ENCODE measurements at regions not wholly inside any gene's neighbourhood (a gene's known extent, or its start where the extent isn't known, plus 50 kb on each side); places are given as distances from the start of the nearest gene placed in this dataset.
"Not testable (repeated sequence)": the region's sequence is repeated elsewhere in the genome, so short reads cannot be mapped to it uniquely, and the experiment has no call there.

GRCh38 chr11:67804435-67805252, 130.2 kb upstream of the ALDH3B2 start:
- not testable (repeated sequence) for H3K27me3 ChIP-seq (ENCODE audit: control insufficient read depth, insufficient read depth, low read length); H3K36me3 ChIP-seq (ENCODE audit: control insufficient read depth, insufficient read depth, low read length); H3K9me3 ChIP-seq (ENCODE audit: control insufficient read depth, insufficient read depth, low read length); H3K4me1 ChIP-seq (ENCODE audit: control insufficient read depth, insufficient read depth, low read length)
- H3K27ac ChIP-seq (ENCODE audit: low read depth, low read length) = peak overlapping the region; percentile 56
- peak overlapping the region; percentile 66 for H3K4me3 ChIP-seq (ENCODE audit: low read depth, low read length)
- peak overlapping the region; percentile 23; the same call in 1 of the 2 replicates for H3K9ac ChIP-seq (ENCODE audit: low read depth, low read length)

GRCh38 chr11:67803519-67803918, 129.1 kb upstream of the ALDH3B2 start:
- H3K9ac ChIP-seq (ENCODE audit: low read depth, low read length); H3K27me3 ChIP-seq (ENCODE audit: control insufficient read depth, insufficient read depth, low read length); H3K4me1 ChIP-seq (ENCODE audit: control insufficient read depth, insufficient read depth, low read length); H3K27ac ChIP-seq (ENCODE audit: low read depth, low read length); H3K9me3 ChIP-seq (ENCODE audit: control insufficient read depth, insufficient read depth, low read length); H3K36me3 ChIP-seq (ENCODE audit: control insufficient read depth, insufficient read depth, low read length); H3K4me3 ChIP-seq (ENCODE audit: low read depth, low read length): not testable (repeated sequence)

- H3K4me3 ChIP-seq (ENCODE audit: low read depth, low read length); H3K27me3 ChIP-seq (ENCODE audit: control insufficient read depth, insufficient read depth, low read length); H3K9me3 ChIP-seq (ENCODE audit: control insufficient read depth, insufficient read depth, low read length); H3K9ac ChIP-seq (ENCODE audit: low read depth, low read length); H3K27ac ChIP-seq (ENCODE audit: low read depth, low read length); H3K4me1 ChIP-seq (ENCODE audit: control insufficient read depth, insufficient read depth, low read length); H3K36me3 ChIP-seq (ENCODE audit: control insufficient read depth, insufficient read depth, low read length): not testable (repeated sequence)
These were observed 128.6 kb upstream of the ALDH3B2 start for GRCh38 chr11:67803055-67803454.

GRCh38 chr11:67802623-67803022, 128.2 kb upstream of the ALDH3B2 start:
- H3K27ac ChIP-seq (ENCODE audit: low read depth, low read length); H3K27me3 ChIP-seq (ENCODE audit: control insufficient read depth, insufficient read depth, low read length); H3K4me3 ChIP-seq (ENCODE audit: low read depth, low read length); H3K9ac ChIP-seq (ENCODE audit: low read depth, low read length); H3K36me3 ChIP-seq (ENCODE audit: control insufficient read depth, insufficient read depth, low read length); H3K9me3 ChIP-seq (ENCODE audit: control insufficient read depth, insufficient read depth, low read length); H3K4me1 ChIP-seq (ENCODE audit: control insufficient read depth, insufficient read depth, low read length): not testable (repeated sequence)

GRCh38 chr11:67801397-67801796, 127.0 kb upstream of the ALDH3B2 start:
- not testable (repeated sequence) for H3K4me3 ChIP-seq (ENCODE audit: low read depth, low read length); H3K9me3 ChIP-seq (ENCODE audit: control insufficient read depth, insufficient read depth, low read length); H3K27me3 ChIP-seq (ENCODE audit: control insufficient read depth, insufficient read depth, low read length); H3K9ac ChIP-seq (ENCODE audit: low read depth, low read length); H3K27ac ChIP-seq (ENCODE audit: low read depth, low read length); H3K4me1 ChIP-seq (ENCODE audit: control insufficient read depth, insufficient read depth, low read length); H3K36me3 ChIP-seq (ENCODE audit: control insufficient read depth, insufficient read depth, low read length)

- not testable (repeated sequence) for H3K4me1 ChIP-seq (ENCODE audit: control insufficient read depth, insufficient read depth, low read length); H3K4me3 ChIP-seq (ENCODE audit: low read depth, low read length); H3K9me3 ChIP-seq (ENCODE audit: control insufficient read depth, insufficient read depth, low read length); H3K27me3 ChIP-seq (ENCODE audit: control insufficient read depth, insufficient read depth, low read length); H3K36me3 ChIP-seq (ENCODE audit: control insufficient read depth, insufficient read depth, low read length); H3K9ac ChIP-seq (ENCODE audit: low read depth, low read length); H3K27ac ChIP-seq (ENCODE audit: low read depth, low read length)
These were observed 126.2 kb upstream of the ALDH3B2 start for GRCh38 chr11:67800591-67800990.

GRCh38 chr11:67799808-67800207, 125.4 kb upstream of the ALDH3B2 start:
- not testable (repeated sequence) for H3K27ac ChIP-seq (ENCODE audit: low read depth, low read length); H3K4me1 ChIP-seq (ENCODE audit: control insufficient read depth, insufficient read depth, low read length); H3K4me3 ChIP-seq (ENCODE audit: low read depth, low read length); H3K9ac ChIP-seq (ENCODE audit: low read depth, low read length); H3K9me3 ChIP-seq (ENCODE audit: control insufficient read depth, insufficient read depth, low read length); H3K36me3 ChIP-seq (ENCODE audit: control insufficient read depth, insufficient read depth, low read length); H3K27me3 ChIP-seq (ENCODE audit: control insufficient read depth, insufficient read depth, low read length)

GRCh38 chr11:67797726-67798521, 123.5 kb upstream of the ALDH3B2 start:
- not testable (repeated sequence) for H3K27ac ChIP-seq (ENCODE audit: low read depth, low read length)

GRCh38 chr11:67795746-67796145, 121.3 kb upstream of the ALDH3B2 start:
- Histone ChIP-seq H3K4me1 (ENCODE audit: control insufficient read depth, insufficient read depth, low read length) (peaks cover 4% of the 10 kb centered on the region; the same call in 1 of the 2 replicates), H3K27ac (ENCODE audit: low read depth, low read length) (no peak overlapping the region), H3K9ac (ENCODE audit: low read depth, low read length) (no peak overlapping the region), H3K4me3 (ENCODE audit: low read depth, low read length) (no peak overlapping the region), H3K36me3 (ENCODE audit: control insufficient read depth, insufficient read depth, low read length) (no peaks in the 10 kb centered on the region), H3K27me3 (ENCODE audit: control insufficient read depth, insufficient read depth, low read length) (no peaks in the 10 kb centered on the region), H3K9me3 (ENCODE audit: control insufficient read depth, insufficient read depth, low read length) (no peaks in the 10 kb centered on the region)

More at GRCh38 chr11:67797726-67798521, 123.5 kb upstream of the ALDH3B2 start:
- H3K4me1 ChIP-seq (ENCODE audit: control insufficient read depth, insufficient read depth, low read length); H3K9ac ChIP-seq (ENCODE audit: low read depth, low read length); H3K27me3 ChIP-seq (ENCODE audit: control insufficient read depth, insufficient read depth, low read length); H3K36me3 ChIP-seq (ENCODE audit: control insufficient read depth, insufficient read depth, low read length); H3K4me3 ChIP-seq (ENCODE audit: low read depth, low read length); H3K9me3 ChIP-seq (ENCODE audit: control insufficient read depth, insufficient read depth, low read length): not testable (repeated sequence)

- H3K4me1 ChIP-seq (ENCODE audit: control insufficient read depth, insufficient read depth, low read length); H3K9me3 ChIP-seq (ENCODE audit: control insufficient read depth, insufficient read depth, low read length); H3K27me3 ChIP-seq (ENCODE audit: control insufficient read depth, insufficient read depth, low read length); H3K27ac ChIP-seq (ENCODE audit: low read depth, low read length); H3K36me3 ChIP-seq (ENCODE audit: control insufficient read depth, insufficient read depth, low read length); H3K9ac ChIP-seq (ENCODE audit: low read depth, low read length); H3K4me3 ChIP-seq (ENCODE audit: low read depth, low read length): not testable (repeated sequence)
These were observed 119.3 kb upstream of the ALDH3B2 start for GRCh38 chr11:67793750-67794149.

- not testable (repeated sequence) for H3K4me3 ChIP-seq (ENCODE audit: low read depth, low read length); H3K36me3 ChIP-seq (ENCODE audit: control insufficient read depth, insufficient read depth, low read length); H3K27ac ChIP-seq (ENCODE audit: low read depth, low read length); H3K4me1 ChIP-seq (ENCODE audit: control insufficient read depth, insufficient read depth, low read length); H3K27me3 ChIP-seq (ENCODE audit: control insufficient read depth, insufficient read depth, low read length); H3K9ac ChIP-seq (ENCODE audit: low read depth, low read length); H3K9me3 ChIP-seq (ENCODE audit: control insufficient read depth, insufficient read depth, low read length)
These were observed 118.0 kb upstream of the ALDH3B2 start for GRCh38 chr11:67792273-67792990.
